Neural crest cell (in vitro differentiated cells): ENCODE measurements at regions not wholly inside any gene's neighbourhood (a gene's known extent, or its start where the extent isn't known, plus 50 kb on each side); places are given as distances from the start of the nearest gene placed in this dataset.

Source experiments
- DNase-seq: peaks from one replicate; pipeline ENCODE4 v3.0.0; 2021; ENCODE audit warnings: low read depth, mixed read lengths, low spot score
- H3K27ac Mint-ChIP-seq: one replicate; pipeline ENCODE4 v1.8.0; 2021; ENCODE audit warnings: mild to moderate bottlenecking, mixed read lengths; ENCODE audit not compliant: unreplicated experiment
- H3K27me3 Mint-ChIP-seq: 2 replicates; pipeline ENCODE4 v1.8.0; 2021; ENCODE audit warnings: low read depth, mild to moderate bottlenecking, mixed read lengths
- H3K36me3 Mint-ChIP-seq: 2 replicates; pipeline ENCODE4 v1.8.0; 2021; ENCODE audit warnings: low read depth, mild to moderate bottlenecking, mixed read lengths
- H3K4me1 Mint-ChIP-seq: 2 replicates; pipeline ENCODE4 v1.8.0; 2021; ENCODE audit warnings: mixed read lengths
- H3K4me3 Mint-ChIP-seq: one replicate; pipeline ENCODE4 v1.8.0; 2021; ENCODE audit warnings: mild to moderate bottlenecking, mixed read lengths
- H3K9me3 Mint-ChIP-seq: 2 replicates; pipeline ENCODE4 v1.8.0; 2021; ENCODE audit warnings: mixed read lengths
- CTCF ChIP-seq: fragments of 200-600 bp; sonication (generic); conservative IDR thresholded peaks from 2 replicates; pipeline ENCODE4 v1.5.0; 2021; ENCODE audit warnings: antibody characterized with exemption, mild to moderate bottlenecking

- Mint-ChIP-seq H3K27ac (no peak overlapping the region), H3K27me3 (no peaks in the 10 kb centered on the region)
These were observed 190.2 kb upstream of the DPH6 start for GRCh38 chr15:35736150-35736549.

DNA sequence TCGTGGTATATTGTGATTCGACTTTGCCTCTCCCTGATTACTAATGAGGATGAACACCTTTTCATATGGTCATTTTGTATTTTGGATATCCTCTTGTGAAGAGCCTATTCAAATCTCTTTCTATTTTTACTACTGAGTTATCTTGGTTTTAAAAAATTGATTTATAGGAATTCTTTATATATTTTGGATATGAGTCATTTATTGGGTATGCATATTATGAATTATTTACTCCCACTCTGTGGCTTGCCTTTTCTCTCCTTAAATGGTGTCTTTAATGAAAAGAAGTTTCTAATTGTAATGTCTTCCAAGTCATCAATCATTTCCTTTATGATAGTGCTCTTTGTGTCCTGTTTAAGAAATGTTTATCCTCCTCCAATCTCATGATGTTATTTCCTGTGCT, 191.5 kb upstream of the DPH6 start:
- Mint-ChIP-seq H3K36me3 (no peaks in the 10 kb centered on the region), H3K9me3 (peaks cover 2% of the 10 kb centered on the region), H3K4me3 (no peak overlapping the region), H3K27me3 (no peaks in the 10 kb centered on the region), H3K4me1 (no peaks in the 10 kb centered on the region), H3K27ac (no peak overlapping the region)
- DNase-seq: no peak
- TF ChIP-seq CTCF: no peak

More at GRCh38 chr15:35736150-35736549, 190.2 kb upstream of the DPH6 start:
- H3K36me3 Mint-ChIP-seq: no peaks in the 10 kb centered on the region
- no peak for TF ChIP-seq CTCF
- no peaks in the 10 kb centered on the region for H3K4me1 Mint-ChIP-seq
- H3K4me3 Mint-ChIP-seq: no peak overlapping the region
- no peak for DNase-seq
- H3K9me3 Mint-ChIP-seq: peaks cover 2% of the 10 kb centered on the region

DNA sequence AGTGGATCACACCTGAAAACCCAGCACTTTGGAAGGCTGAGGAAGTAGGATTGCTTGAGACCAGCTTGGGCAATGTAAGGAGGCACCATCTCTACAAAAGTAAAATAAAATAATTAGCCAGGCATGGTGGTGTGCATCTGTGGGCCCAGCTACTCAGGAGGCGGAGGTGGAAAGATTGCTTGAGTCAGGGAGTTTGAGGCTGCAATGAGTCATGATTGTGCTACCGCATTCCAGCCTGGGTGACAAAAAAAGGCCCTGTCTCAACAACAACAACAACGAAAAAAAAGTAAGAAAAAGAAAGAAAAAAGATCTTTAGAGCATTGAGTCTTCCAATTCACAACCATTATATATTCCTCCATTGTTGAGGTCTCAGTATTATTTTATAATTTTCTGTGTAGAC, 192.4 kb upstream of the DPH6 start:
- no peaks in the 10 kb centered on the region for H3K4me1 Mint-ChIP-seq
- H3K27ac Mint-ChIP-seq: no peak overlapping the region
- H3K36me3 Mint-ChIP-seq: no peaks in the 10 kb centered on the region
- peaks cover 4% of the 10 kb centered on the region for H3K9me3 Mint-ChIP-seq
- no peaks in the 10 kb centered on the region for H3K27me3 Mint-ChIP-seq
- no peak overlapping the region for H3K4me3 Mint-ChIP-seq
- TF ChIP-seq CTCF: no peak
- no peak for DNase-seq

DNA sequence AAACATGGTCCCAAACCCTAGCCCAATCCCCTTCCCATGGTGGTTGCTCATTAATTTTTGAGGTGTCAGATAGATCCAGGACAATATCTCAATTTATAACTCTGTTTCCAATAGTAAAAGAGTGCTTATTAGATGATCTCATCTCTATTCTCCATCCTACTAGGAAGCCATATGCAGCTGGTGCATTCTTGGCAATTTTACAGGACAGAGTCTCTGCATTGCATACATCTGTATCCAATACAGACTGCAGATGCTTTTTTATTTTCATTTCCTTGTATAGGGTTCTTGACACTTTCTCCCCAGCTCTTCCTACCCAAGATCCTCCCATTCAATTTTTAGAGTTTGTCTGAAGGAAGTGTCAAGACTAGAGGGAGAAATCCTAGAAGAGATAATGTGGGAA, 194.8 kb upstream of the DPH6 start:
- no peaks in the 10 kb centered on the region for H3K36me3 Mint-ChIP-seq
- no peaks in the 10 kb centered on the region for H3K27me3 Mint-ChIP-seq
- no peak overlapping the region for H3K4me3 Mint-ChIP-seq
- no peaks in the 10 kb centered on the region for H3K4me1 Mint-ChIP-seq
- DNase-seq: no peak
- H3K27ac Mint-ChIP-seq: no peak overlapping the region
- TF ChIP-seq CTCF: no peak
- H3K9me3 Mint-ChIP-seq: peaks cover 4% of the 10 kb centered on the region

- H3K27ac Mint-ChIP-seq: no peak overlapping the region
- H3K4me3 Mint-ChIP-seq: no peak overlapping the region
- no peaks in the 10 kb centered on the region for H3K36me3 Mint-ChIP-seq
- H3K4me1 Mint-ChIP-seq: no peaks in the 10 kb centered on the region
- no peak for TF ChIP-seq CTCF
- H3K27me3 Mint-ChIP-seq: no peaks in the 10 kb centered on the region
- no peak for DNase-seq
- peaks cover 4% of the 10 kb centered on the region for H3K9me3 Mint-ChIP-seq
These were observed 195.4 kb upstream of the DPH6 start for GRCh38 chr15:35741395-35741794.

DNA sequence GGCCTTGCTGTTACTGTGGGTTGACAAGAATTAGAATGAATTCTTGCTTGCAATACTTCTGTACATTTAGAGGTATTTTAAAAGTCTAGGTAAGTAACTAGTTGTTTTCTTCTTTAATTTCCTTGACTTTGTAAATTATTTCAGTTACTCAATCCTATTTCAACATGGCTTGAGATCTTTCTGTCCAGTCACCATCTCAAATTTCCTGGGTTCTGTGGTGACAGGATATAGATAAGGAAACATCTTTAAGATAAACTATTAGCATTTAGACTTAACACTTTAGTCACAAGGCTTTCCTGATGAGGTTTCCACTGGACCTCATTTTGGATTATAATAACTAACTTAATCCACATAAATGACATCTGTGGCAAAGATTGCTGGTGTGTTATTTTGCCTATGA, 195.9 kb upstream of the DPH6 start:
- Mint-ChIP-seq H3K4me1 (no peaks in the 10 kb centered on the region), H3K27me3 (no peaks in the 10 kb centered on the region), H3K9me3 (peaks cover 4% of the 10 kb centered on the region), H3K36me3 (no peaks in the 10 kb centered on the region), H3K4me3 (no peak overlapping the region), H3K27ac (no peak overlapping the region)
- TF ChIP-seq CTCF: no peak
- DNase-seq: no peak
